Astrocyte (in vitro differentiated cells and primary cell): ENCODE measurements at regions not wholly inside any gene's neighbourhood (a gene's known extent, or its start where the extent isn't known, plus 50 kb on each side); places are given as distances from the start of the nearest gene placed in this dataset.
A peak's percentile ranks its signal among the peaks of the same experiment; 100 is the strongest.

ENCODE experiments used
- DNase-seq: peaks from one replicate; pipeline ENCODE4 v3.0.0-alpha.2; 2010; ENCODE audit warnings: low read depth
- FAIRE-seq: peaks from 2 replicates; lab custom pipeline; 2011; peaks lifted over from hg19 to GRCh38; lab: Jason Lieb, UNC
- H2AFZ ChIP-seq: 2 replicates; pipeline ENCODE4 v1.6.0; 2012; ENCODE audit warnings: low read depth, low read length, inconsistent platforms
- H3K27ac ChIP-seq: 2 replicates; pipeline ENCODE4 v1.5.1; 2011; ENCODE audit warnings: low read depth, low read length, inconsistent platforms
- H3K27me3 ChIP-seq: 2 replicates; pipeline ENCODE4 v1.6.0; 2011; ENCODE audit warnings: low read length, inconsistent platforms; ENCODE audit not compliant: insufficient read depth
- H3K36me3 ChIP-seq: 2 replicates; pipeline ENCODE4 v1.5.1; 2011; ENCODE audit warnings: low read length, inconsistent platforms; ENCODE audit not compliant: insufficient read depth
- H3K4me1 ChIP-seq: 2 replicates; pipeline ENCODE4 v1.5.1; 2011; ENCODE audit warnings: low read length, inconsistent platforms; ENCODE audit not compliant: insufficient read depth
- H3K4me2 ChIP-seq: 2 replicates; pipeline ENCODE4 v1.6.0; 2012; ENCODE audit warnings: low read length, inconsistent platforms
- H3K4me3 ChIP-seq: 2 replicates; pipeline ENCODE4 v1.5.1; 2011; ENCODE audit warnings: low read depth, mild to moderate bottlenecking, low read length, inconsistent platforms; ENCODE audit not compliant: insufficient read depth
- H3K79me2 ChIP-seq: 2 replicates; pipeline ENCODE4 v1.6.0; 2012; ENCODE audit warnings: mild to moderate bottlenecking, low read length, inconsistent platforms; ENCODE audit not compliant: insufficient read depth
- H3K9ac ChIP-seq: 2 replicates; pipeline ENCODE4 v1.6.0; 2012; ENCODE audit warnings: mild to moderate bottlenecking, low read length, inconsistent platforms
- H3K9me3 ChIP-seq: 2 replicates; pipeline ENCODE4 v1.5.1; 2012; ENCODE audit warnings: low read depth, mild to moderate bottlenecking, low read length, inconsistent platforms; ENCODE audit not compliant: insufficient read depth
- H4K20me1 ChIP-seq: 2 replicates; pipeline ENCODE4 v1.6.0; 2012; ENCODE audit warnings: low read length, inconsistent platforms; ENCODE audit not compliant: insufficient read depth
- H3K27ac Mint-ChIP-seq: one replicate; pipeline ENCODE4 v1.8.0; 2021; ENCODE audit warnings: mild to moderate bottlenecking, mixed read lengths; ENCODE audit not compliant: unreplicated experiment
- H3K27me3 Mint-ChIP-seq: one replicate; pipeline ENCODE4 v1.8.0; 2021; ENCODE audit warnings: low read depth, mixed read lengths; ENCODE audit not compliant: unreplicated experiment
- H3K36me3 Mint-ChIP-seq: one replicate; pipeline ENCODE4 v1.8.0; 2021; ENCODE audit warnings: low read depth, mixed read lengths; ENCODE audit not compliant: unreplicated experiment
- H3K4me1 Mint-ChIP-seq: one replicate; pipeline ENCODE4 v1.8.0; 2021; ENCODE audit warnings: low read depth, mixed read lengths; ENCODE audit not compliant: unreplicated experiment
- H3K4me3 Mint-ChIP-seq: one replicate; pipeline ENCODE4 v1.8.0; 2021; ENCODE audit warnings: mild to moderate bottlenecking, moderate library complexity, mixed read lengths; ENCODE audit not compliant: unreplicated experiment
- H3K9me3 Mint-ChIP-seq: one replicate; pipeline ENCODE4 v1.8.0; 2021; ENCODE audit warnings: mild to moderate bottlenecking, mixed read lengths; ENCODE audit not compliant: unreplicated experiment
- CTCF ChIP-seq: IDR thresholded peaks from 2 replicates; pipeline ENCODE4 v1.5.1; 2011; ENCODE audit warnings: low read depth, mild to moderate bottlenecking, inconsistent platforms, low read length, moderate library complexity; ENCODE audit not compliant: insufficient read depth
- EZH2 ChIP-seq: IDR thresholded peaks from 2 replicates; pipeline ENCODE4 v1.6.1; 2012; ENCODE audit warnings: mild to moderate bottlenecking, low read length, inconsistent platforms; ENCODE audit not compliant: insufficient read depth

DNA sequence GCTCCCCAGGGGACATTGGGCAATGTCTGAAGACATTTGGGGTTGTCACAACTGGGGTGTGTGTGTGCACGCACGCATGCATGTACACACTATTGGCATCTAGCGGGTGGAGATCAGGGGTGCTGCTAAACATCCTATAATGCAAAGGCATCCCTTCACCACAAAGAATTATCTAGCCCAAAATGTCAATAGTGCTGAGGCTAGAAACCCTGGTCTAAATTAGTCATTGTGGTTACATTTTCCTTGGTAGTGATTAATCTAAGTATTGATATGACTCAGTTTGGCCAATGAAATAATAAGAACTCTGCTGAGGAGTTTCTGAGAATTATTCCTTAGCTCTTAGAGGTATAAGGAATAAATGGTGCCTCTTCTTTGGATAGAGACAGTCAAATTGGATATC lies 200.2 kb downstream of the CLCN4 start:
- Histone ChIP-seq H3K4me2 (no peak overlapping the region), H4K20me1 (no peaks in the 10 kb centered on the region), H3K9me3 (no peaks in the 10 kb centered on the region), H3K36me3 (no peaks in the 10 kb centered on the region), H3K27me3 (no peaks in the 10 kb centered on the region), H3K79me2 (no peaks in the 10 kb centered on the region), H3K27ac (no peak overlapping the region), H2AFZ (no peak overlapping the region), H3K4me1 (peaks cover 7% of the 10 kb centered on the region), H3K4me3 (no peak overlapping the region), H3K9ac (no peak overlapping the region)
- FAIRE-seq = no peak
- no peaks in the 10 kb centered on the region for H3K4me1 Mint-ChIP-seq
- DNase-seq = peak; percentile 71
- TF ChIP-seq CTCF (no peak), EZH2 (no peak)
- no peaks in the 10 kb centered on the region for H3K9me3 Mint-ChIP-seq
- H3K27me3 Mint-ChIP-seq = no peaks in the 10 kb centered on the region
- H3K4me3 Mint-ChIP-seq = no peak overlapping the region
- no peak overlapping the region for H3K27ac Mint-ChIP-seq
- no peaks in the 10 kb centered on the region for H3K36me3 Mint-ChIP-seq

DNA sequence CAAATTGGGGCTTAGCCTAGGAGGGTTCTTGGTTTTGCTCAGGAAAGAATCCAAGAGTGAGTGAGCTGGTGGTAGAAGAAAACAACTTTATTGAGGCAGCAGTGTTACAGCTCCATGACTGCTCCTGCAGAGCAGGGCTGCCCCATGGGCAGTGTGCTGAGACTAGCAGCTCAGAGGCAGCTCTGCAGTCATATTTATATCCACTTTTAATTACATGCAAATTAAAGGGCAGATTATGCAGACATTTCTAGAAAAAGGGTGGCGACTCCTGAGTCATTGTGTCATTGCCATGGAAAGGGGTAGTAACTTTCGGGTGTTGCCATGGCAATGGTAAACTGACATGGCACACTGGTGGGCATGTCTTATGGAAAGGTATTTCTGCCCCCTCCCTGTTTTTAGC lies 202.2 kb downstream of the CLCN4 start:
- Histone ChIP-seq H3K4me1 (peaks cover 7% of the 10 kb centered on the region), H4K20me1 (no peaks in the 10 kb centered on the region), H3K9ac (no peak overlapping the region), H3K4me3 (no peak overlapping the region), H3K9me3 (no peaks in the 10 kb centered on the region), H3K36me3 (no peaks in the 10 kb centered on the region), H3K4me2 (no peak overlapping the region), H2AFZ (no peak overlapping the region), H3K79me2 (no peaks in the 10 kb centered on the region), H3K27me3 (no peaks in the 10 kb centered on the region), H3K27ac (no peak overlapping the region)
- Mint-ChIP-seq H3K4me1 (no peaks in the 10 kb centered on the region), H3K27me3 (no peaks in the 10 kb centered on the region), H3K4me3 (no peak overlapping the region), H3K27ac (no peak overlapping the region), H3K36me3 (no peaks in the 10 kb centered on the region), H3K9me3 (no peaks in the 10 kb centered on the region)
- TF ChIP-seq CTCF = no peak
- FAIRE-seq (peak; percentile 5), DNase-seq (no peak)

DNA sequence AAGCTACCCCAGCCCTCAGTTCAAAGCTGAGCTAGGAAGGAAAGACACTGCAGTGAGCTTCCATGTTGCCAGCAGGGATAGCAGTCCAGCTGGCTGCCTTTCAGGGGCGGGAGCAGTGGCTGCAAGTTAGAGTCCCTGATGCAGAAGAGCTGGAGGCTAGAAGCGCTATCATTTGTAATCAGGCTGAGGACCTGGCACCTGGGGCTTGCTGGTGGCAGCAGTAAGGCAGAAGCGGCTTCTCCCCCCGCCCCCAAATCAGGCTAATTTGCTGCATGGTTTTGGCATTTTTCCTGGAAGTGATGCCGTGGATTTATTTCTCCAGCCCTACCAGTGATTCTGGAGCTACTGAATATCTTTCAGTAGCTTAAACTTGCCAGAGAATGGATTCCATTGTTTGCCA lies 203.3 kb downstream of the CLCN4 start:
- no peak overlapping the region for H3K4me2 ChIP-seq
- no peaks in the 10 kb centered on the region for H3K4me1 Mint-ChIP-seq
- no peaks in the 10 kb centered on the region for H3K9me3 Mint-ChIP-seq
- H3K4me3 Mint-ChIP-seq = no peak overlapping the region
- H3K27ac Mint-ChIP-seq = no peak overlapping the region
- DNase-seq (peak; percentile 18), FAIRE-seq (no peak)
- H2AFZ ChIP-seq = no peak overlapping the region
- no peaks in the 10 kb centered on the region for H4K20me1 ChIP-seq
- no peaks in the 10 kb centered on the region for H3K36me3 ChIP-seq
- H3K36me3 Mint-ChIP-seq = no peaks in the 10 kb centered on the region
- H3K79me2 ChIP-seq = no peaks in the 10 kb centered on the region
- H3K27me3 ChIP-seq = no peaks in the 10 kb centered on the region
- H3K4me1 ChIP-seq = peaks cover 7% of the 10 kb centered on the region
- H3K4me3 ChIP-seq = no peak overlapping the region
- H3K27ac ChIP-seq = no peak overlapping the region
- TF ChIP-seq CTCF = no peak
- no peak for TF ChIP-seq EZH2
- no peaks in the 10 kb centered on the region for H3K9me3 ChIP-seq
- H3K9ac ChIP-seq = no peak overlapping the region
- no peaks in the 10 kb centered on the region for H3K27me3 Mint-ChIP-seq
